Astrocyte (in vitro differentiated cells and primary cell): ENCODE measurements at regions not wholly inside any gene's neighbourhood (a gene's known extent, or its start where the extent isn't known, plus 50 kb on each side); places are given as distances from the start of the nearest gene placed in this dataset.

Source experiments
- DNase-seq: peaks from one replicate; pipeline ENCODE4 v3.0.0-alpha.2; 2010; ENCODE audit warnings: low read depth
- FAIRE-seq: peaks from 2 replicates; lab custom pipeline; 2011; peaks lifted over from hg19 to GRCh38; lab: Jason Lieb, UNC
- H2AFZ ChIP-seq: 2 replicates; pipeline ENCODE4 v1.6.0; 2012; ENCODE audit warnings: low read depth, low read length, inconsistent platforms
- H3K27ac ChIP-seq: 2 replicates; pipeline ENCODE4 v1.5.1; 2011; ENCODE audit warnings: low read depth, low read length, inconsistent platforms
- H3K27me3 ChIP-seq: 2 replicates; pipeline ENCODE4 v1.6.0; 2011; ENCODE audit warnings: low read length, inconsistent platforms; ENCODE audit not compliant: insufficient read depth
- H3K36me3 ChIP-seq: 2 replicates; pipeline ENCODE4 v1.5.1; 2011; ENCODE audit warnings: low read length, inconsistent platforms; ENCODE audit not compliant: insufficient read depth
- H3K4me1 ChIP-seq: 2 replicates; pipeline ENCODE4 v1.5.1; 2011; ENCODE audit warnings: low read length, inconsistent platforms; ENCODE audit not compliant: insufficient read depth
- H3K4me2 ChIP-seq: 2 replicates; pipeline ENCODE4 v1.6.0; 2012; ENCODE audit warnings: low read length, inconsistent platforms
- H3K4me3 ChIP-seq: 2 replicates; pipeline ENCODE4 v1.5.1; 2011; ENCODE audit warnings: low read depth, mild to moderate bottlenecking, low read length, inconsistent platforms; ENCODE audit not compliant: insufficient read depth
- H3K79me2 ChIP-seq: 2 replicates; pipeline ENCODE4 v1.6.0; 2012; ENCODE audit warnings: mild to moderate bottlenecking, low read length, inconsistent platforms; ENCODE audit not compliant: insufficient read depth
- H3K9ac ChIP-seq: 2 replicates; pipeline ENCODE4 v1.6.0; 2012; ENCODE audit warnings: mild to moderate bottlenecking, low read length, inconsistent platforms
- H3K9me3 ChIP-seq: 2 replicates; pipeline ENCODE4 v1.5.1; 2012; ENCODE audit warnings: low read depth, mild to moderate bottlenecking, low read length, inconsistent platforms; ENCODE audit not compliant: insufficient read depth
- H4K20me1 ChIP-seq: 2 replicates; pipeline ENCODE4 v1.6.0; 2012; ENCODE audit warnings: low read length, inconsistent platforms; ENCODE audit not compliant: insufficient read depth
- H3K27ac Mint-ChIP-seq: one replicate; pipeline ENCODE4 v1.8.0; 2021; ENCODE audit warnings: mild to moderate bottlenecking, mixed read lengths; ENCODE audit not compliant: unreplicated experiment
- H3K27me3 Mint-ChIP-seq: one replicate; pipeline ENCODE4 v1.8.0; 2021; ENCODE audit warnings: low read depth, mixed read lengths; ENCODE audit not compliant: unreplicated experiment
- H3K36me3 Mint-ChIP-seq: one replicate; pipeline ENCODE4 v1.8.0; 2021; ENCODE audit warnings: low read depth, mixed read lengths; ENCODE audit not compliant: unreplicated experiment
- H3K4me1 Mint-ChIP-seq: one replicate; pipeline ENCODE4 v1.8.0; 2021; ENCODE audit warnings: low read depth, mixed read lengths; ENCODE audit not compliant: unreplicated experiment
- H3K4me3 Mint-ChIP-seq: one replicate; pipeline ENCODE4 v1.8.0; 2021; ENCODE audit warnings: mild to moderate bottlenecking, moderate library complexity, mixed read lengths; ENCODE audit not compliant: unreplicated experiment
- H3K9me3 Mint-ChIP-seq: one replicate; pipeline ENCODE4 v1.8.0; 2021; ENCODE audit warnings: mild to moderate bottlenecking, mixed read lengths; ENCODE audit not compliant: unreplicated experiment
- EZH2 ChIP-seq: IDR thresholded peaks from 2 replicates; pipeline ENCODE4 v1.6.1; 2012; ENCODE audit warnings: mild to moderate bottlenecking, low read length, inconsistent platforms; ENCODE audit not compliant: insufficient read depth
- TF ChIP-seq, protein P1 (sequence below): IDR thresholded peaks from 2 replicates; pipeline ENCODE4 v1.5.1; 2011; ENCODE audit warnings: low read depth, mild to moderate bottlenecking, inconsistent platforms, low read length, moderate library complexity; ENCODE audit not compliant: insufficient read depth

DNA sequence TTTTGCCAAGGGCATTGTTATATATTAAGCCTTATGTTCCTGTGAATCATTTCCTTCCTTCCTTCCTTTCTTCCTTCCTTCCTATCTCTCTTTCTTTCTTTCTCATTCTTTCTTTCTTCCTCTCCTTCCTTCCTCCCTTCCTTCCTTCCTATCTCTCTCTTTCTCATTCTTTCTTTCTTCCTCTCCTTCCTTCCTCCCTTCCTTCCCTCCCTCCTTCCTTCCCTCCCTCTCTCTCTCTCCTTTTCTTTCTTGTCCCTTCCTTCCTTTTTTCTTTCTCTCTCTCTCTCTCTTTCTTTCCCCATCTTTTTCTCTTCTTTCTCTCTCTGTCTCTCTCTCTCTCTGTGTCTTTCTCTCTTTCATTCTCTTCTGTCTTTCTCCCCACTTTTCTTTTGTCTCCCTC is 226.6 kb downstream of the ETNK1 start:
- no peak overlapping the region for H3K27ac Mint-ChIP-seq
- Histone ChIP-seq H3K79me2 (no peaks in the 10 kb centered on the region), H4K20me1 (no peaks in the 10 kb centered on the region), H3K36me3 (no peaks in the 10 kb centered on the region), H3K27ac (no peak overlapping the region), H2AFZ (no peak overlapping the region), H3K4me3 (no peak overlapping the region), H3K4me2 (no peak overlapping the region), H3K9ac (no peak overlapping the region), H3K4me1 (no peaks in the 10 kb centered on the region), H3K27me3 (no peaks in the 10 kb centered on the region), H3K9me3 (peaks cover 2% of the 10 kb centered on the region)
- peaks cover 2% of the 10 kb centered on the region for H3K27me3 Mint-ChIP-seq
- FAIRE-seq (no peak), DNase-seq (no peak)
- no peak overlapping the region for H3K4me3 Mint-ChIP-seq
- H3K9me3 Mint-ChIP-seq = peaks cover 4% of the 10 kb centered on the region
- H3K36me3 Mint-ChIP-seq = no peaks in the 10 kb centered on the region
- no peaks in the 10 kb centered on the region for H3K4me1 Mint-ChIP-seq
- TF ChIP-seq EZH2 = no peak
- TF ChIP-seq, protein P1, sequence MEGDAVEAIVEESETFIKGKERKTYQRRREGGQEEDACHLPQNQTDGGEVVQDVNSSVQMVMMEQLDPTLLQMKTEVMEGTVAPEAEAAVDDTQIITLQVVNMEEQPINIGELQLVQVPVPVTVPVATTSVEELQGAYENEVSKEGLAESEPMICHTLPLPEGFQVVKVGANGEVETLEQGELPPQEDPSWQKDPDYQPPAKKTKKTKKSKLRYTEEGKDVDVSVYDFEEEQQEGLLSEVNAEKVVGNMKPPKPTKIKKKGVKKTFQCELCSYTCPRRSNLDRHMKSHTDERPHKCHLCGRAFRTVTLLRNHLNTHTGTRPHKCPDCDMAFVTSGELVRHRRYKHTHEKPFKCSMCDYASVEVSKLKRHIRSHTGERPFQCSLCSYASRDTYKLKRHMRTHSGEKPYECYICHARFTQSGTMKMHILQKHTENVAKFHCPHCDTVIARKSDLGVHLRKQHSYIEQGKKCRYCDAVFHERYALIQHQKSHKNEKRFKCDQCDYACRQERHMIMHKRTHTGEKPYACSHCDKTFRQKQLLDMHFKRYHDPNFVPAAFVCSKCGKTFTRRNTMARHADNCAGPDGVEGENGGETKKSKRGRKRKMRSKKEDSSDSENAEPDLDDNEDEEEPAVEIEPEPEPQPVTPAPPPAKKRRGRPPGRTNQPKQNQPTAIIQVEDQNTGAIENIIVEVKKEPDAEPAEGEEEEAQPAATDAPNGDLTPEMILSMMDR = no peak

DNA sequence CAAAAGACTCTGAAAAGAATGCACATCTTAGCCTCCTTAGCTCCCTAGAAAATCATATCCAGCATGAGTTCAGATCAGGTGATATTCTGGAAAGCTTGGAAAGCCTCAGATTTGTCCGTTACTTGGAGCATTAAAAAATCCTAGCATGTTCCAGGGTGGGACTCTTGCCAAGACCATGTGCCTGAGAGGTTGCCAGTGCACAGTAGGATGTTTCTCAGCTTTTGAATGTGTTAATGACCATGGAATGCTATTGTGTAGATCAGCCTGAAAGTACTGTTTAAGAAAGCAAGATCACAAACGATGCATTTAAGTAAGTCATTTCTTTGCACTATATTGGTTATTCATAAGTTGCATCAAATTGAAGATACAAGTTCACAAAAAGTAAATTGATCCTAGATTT is 230.5 kb downstream of the ETNK1 start:
- Mint-ChIP-seq H3K9me3 (no peaks in the 10 kb centered on the region), H3K27me3 (peaks cover 2% of the 10 kb centered on the region), H3K36me3 (no peaks in the 10 kb centered on the region), H3K27ac (no peak overlapping the region), H3K4me3 (no peak overlapping the region), H3K4me1 (no peaks in the 10 kb centered on the region)
- Histone ChIP-seq H3K4me3 (no peak overlapping the region), H3K27me3 (no peaks in the 10 kb centered on the region), H3K4me2 (no peak overlapping the region), H4K20me1 (no peaks in the 10 kb centered on the region), H3K9me3 (no peaks in the 10 kb centered on the region), H3K36me3 (no peaks in the 10 kb centered on the region), H3K79me2 (no peaks in the 10 kb centered on the region), H2AFZ (no peak overlapping the region), H3K27ac (no peak overlapping the region), H3K9ac (no peak overlapping the region), H3K4me1 (no peaks in the 10 kb centered on the region)
- no peak for FAIRE-seq
- TF ChIP-seq, protein P1 = no peak
- TF ChIP-seq EZH2 = no peak
- DNase-seq = no peak

DNA sequence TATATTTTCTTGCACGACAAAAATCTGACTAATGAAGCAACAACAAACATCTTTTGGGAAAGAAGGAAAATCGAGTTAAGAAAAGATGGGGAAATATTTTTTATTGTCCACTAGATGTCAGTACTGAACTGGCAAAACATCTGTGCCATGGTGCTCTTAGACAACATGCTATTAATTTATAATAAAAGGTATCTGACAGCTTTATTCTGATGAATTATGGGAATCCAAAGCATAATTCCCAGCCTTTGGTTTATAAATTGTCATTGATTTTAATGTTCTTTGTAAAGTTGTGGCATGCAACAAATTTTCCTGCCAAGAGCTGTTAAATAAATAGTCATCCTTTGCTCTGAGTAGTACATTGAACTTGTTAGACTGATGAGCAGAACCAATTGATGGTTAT is 231.2 kb downstream of the ETNK1 start:
- H3K4me2 ChIP-seq = no peak overlapping the region
- H3K4me3 ChIP-seq = no peak overlapping the region
- Mint-ChIP-seq H3K27me3 (no peaks in the 10 kb centered on the region), H3K4me1 (no peaks in the 10 kb centered on the region), H3K27ac (no peak overlapping the region), H3K9me3 (no peaks in the 10 kb centered on the region), H3K36me3 (no peaks in the 10 kb centered on the region), H3K4me3 (no peak overlapping the region)
- H3K9ac ChIP-seq = no peak overlapping the region
- no peaks in the 10 kb centered on the region for H3K36me3 ChIP-seq
- no peaks in the 10 kb centered on the region for H3K79me2 ChIP-seq
- H4K20me1 ChIP-seq = no peaks in the 10 kb centered on the region
- H2AFZ ChIP-seq = no peak overlapping the region
- TF ChIP-seq EZH2 = no peak
- TF ChIP-seq, protein P1 = peak; percentile 50
- H3K27ac ChIP-seq = no peak overlapping the region
- no peaks in the 10 kb centered on the region for H3K9me3 ChIP-seq
- peak; percentile 34 for DNase-seq
- no peaks in the 10 kb centered on the region for H3K27me3 ChIP-seq
- H3K4me1 ChIP-seq = no peaks in the 10 kb centered on the region
- peak; percentile 76 for FAIRE-seq
